Cardiac septum (tissue), 1 donor: ENCODE measurements at regions not wholly inside any gene's neighbourhood (a gene's known extent, or its start where the extent isn't known, plus 50 kb on each side); places are given as distances from the start of the nearest gene placed in this dataset.
"Not testable (repeated sequence)": the region's sequence is repeated elsewhere in the genome, so short reads cannot be mapped to it uniquely, and the experiment has no call there.

Source experiments
- DNase-seq: peaks from one replicate; pipeline ENCODE4 v3.0.0-alpha.2; 2020; ENCODE audit warnings: low spot score
- intact Hi-C: fragments of 100-400 bp; cut with DNase I; formaldehyde crosslinking; loops from one replicate; pipeline ENCODE4 v1.14.0; 2022
- donor health status: DM: no; HTN: no; CAD: no.

- intact Hi-C loops, result no loop called here
- DNase-seq, result no peak
Measured at GRCh38 chr10:76628801-76629200, 1008.8 kb downstream of the KCNMA1 start.

GRCh38 chr10:76626386-76626785 lies 1011.2 kb downstream of the KCNMA1 start:
- intact Hi-C loops, result no loop called here
- no peak for DNase-seq

GRCh38 chr10:76624470-76624869 lies 1013.1 kb downstream of the KCNMA1 start:
- no peak for DNase-seq
- intact Hi-C loops, result loop anchor here (5.0 kb wide), 1 partner anchor 47 kb away; no protein-coding TSS in a partner anchor

- no peak for DNase-seq
- intact Hi-C loops, result loop anchor here (5.0 kb wide), 1 partner anchor 45 kb away; no protein-coding TSS in a partner anchor
Measured at GRCh38 chr10:76621886-76622620, 1015.6 kb downstream of the KCNMA1 start.

- DNase-seq, result no peak
- intact Hi-C loops, result no loop called here
Measured at GRCh38 chr10:76618641-76619040, 1019.0 kb downstream of the KCNMA1 start.

- DNase-seq, result no peak
- intact Hi-C loops, result no loop called here
Measured at GRCh38 chr10:76618171-76618570, 1019.4 kb downstream of the KCNMA1 start.

GRCh38 chr10:76616666-76617065 lies 1020.9 kb downstream of the KCNMA1 start:
- intact Hi-C loops, DNase-seq: not testable (repeated sequence)

- intact Hi-C loops, result no loop called here
- no peak for DNase-seq
Measured at GRCh38 chr10:76615049-76615448, 1022.6 kb downstream of the KCNMA1 start.
